ENCODE measurements at regions not wholly inside any gene's neighbourhood (a gene's known extent, or its start where the extent isn't known, plus 50 kb on each side); places are given as distances from the start of the nearest gene placed in this dataset.
"Not testable (repeated sequence)": the region's sequence is repeated elsewhere in the genome, so short reads cannot be mapped to it uniquely, and the experiment has no call there.

DNA sequence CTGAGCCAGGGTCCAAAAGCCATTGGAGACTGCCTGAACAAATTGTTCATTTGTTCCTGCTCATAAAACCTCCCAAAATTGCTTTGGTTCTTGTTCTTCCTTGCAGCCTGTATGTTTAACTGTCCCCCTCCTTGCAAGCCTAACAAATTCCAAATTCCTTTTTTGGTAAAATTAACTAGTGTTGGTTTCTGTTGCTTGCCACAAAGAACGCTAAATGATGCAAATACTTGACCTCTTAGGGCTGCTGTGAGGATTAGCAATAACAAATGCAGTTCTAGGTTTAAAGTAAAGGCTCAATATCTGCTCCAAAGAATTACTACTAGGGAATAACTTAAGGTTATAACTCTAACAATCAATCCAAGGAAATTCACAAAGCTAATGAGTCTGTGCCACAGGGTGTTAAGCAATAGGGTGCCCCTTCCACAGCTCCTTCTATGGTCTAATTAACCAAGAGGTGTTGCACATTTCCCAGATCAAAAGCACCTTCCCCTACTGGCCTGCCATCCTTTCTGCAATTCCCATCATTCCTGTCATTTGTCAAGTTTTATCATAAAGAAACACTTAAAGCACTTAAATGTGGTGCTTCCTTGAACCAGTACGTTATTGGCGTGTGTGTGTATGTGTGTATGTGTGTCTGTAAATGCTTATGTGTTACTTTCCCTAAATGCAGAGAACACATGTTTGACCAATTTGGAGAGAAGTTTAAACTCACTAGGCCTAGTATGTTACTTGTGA is 110.2 kb downstream of the RAP2A start:
- H3K27me3 ChIP-seq = no peaks in the 10 kb centered on the region

DNA sequence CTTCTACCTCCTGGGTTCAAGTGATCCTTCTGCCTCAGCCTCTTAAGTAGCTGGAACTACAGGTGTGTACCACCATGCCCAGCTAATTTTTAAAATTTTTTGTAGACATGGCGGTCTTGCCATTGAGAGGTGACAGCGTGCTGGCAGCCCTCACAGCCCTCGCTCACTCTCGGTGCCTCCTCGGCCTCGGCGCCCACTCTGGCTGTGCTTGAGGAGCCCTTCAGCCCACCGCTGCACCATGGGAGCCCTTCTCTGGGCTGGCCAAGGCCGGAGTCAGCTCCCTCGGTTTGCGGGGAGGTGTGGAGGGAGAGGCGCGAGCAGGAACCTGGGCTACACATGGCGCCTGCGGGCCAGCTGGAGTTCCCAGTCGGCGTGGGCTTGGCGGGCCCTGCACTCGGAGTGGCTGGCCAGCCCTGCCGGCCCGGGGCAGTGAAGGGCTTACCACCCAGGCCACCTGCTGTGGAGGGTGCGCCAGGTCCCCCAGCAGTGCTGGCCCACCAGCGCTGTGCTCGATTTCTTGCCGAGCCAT is 111.1 kb downstream of the RAP2A start:
- H3K27me3 ChIP-seq; H3K27ac ChIP-seq; intact Hi-C loops (cut with DNase I); ATAC-seq; H3K9me3 ChIP-seq; H3K36me3 ChIP-seq; H3K4me3 ChIP-seq; DNase-seq: not testable (repeated sequence)
- peaks cover 0 to 42% (median 20%) of the 10 kb centered on the region in 9 donors for H3K4me1 ChIP-seq
- WGBS, 2 donors = 93% methylated on average over 25 of the region's 25 CpGs

More for the DNA sequence above, 110.2 kb downstream of the RAP2A start:
- TF ChIP-seq, protein P1, sequence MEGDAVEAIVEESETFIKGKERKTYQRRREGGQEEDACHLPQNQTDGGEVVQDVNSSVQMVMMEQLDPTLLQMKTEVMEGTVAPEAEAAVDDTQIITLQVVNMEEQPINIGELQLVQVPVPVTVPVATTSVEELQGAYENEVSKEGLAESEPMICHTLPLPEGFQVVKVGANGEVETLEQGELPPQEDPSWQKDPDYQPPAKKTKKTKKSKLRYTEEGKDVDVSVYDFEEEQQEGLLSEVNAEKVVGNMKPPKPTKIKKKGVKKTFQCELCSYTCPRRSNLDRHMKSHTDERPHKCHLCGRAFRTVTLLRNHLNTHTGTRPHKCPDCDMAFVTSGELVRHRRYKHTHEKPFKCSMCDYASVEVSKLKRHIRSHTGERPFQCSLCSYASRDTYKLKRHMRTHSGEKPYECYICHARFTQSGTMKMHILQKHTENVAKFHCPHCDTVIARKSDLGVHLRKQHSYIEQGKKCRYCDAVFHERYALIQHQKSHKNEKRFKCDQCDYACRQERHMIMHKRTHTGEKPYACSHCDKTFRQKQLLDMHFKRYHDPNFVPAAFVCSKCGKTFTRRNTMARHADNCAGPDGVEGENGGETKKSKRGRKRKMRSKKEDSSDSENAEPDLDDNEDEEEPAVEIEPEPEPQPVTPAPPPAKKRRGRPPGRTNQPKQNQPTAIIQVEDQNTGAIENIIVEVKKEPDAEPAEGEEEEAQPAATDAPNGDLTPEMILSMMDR (IDR thresholded peaks at IDR 0.05) = no peak
- WGBS, 2 donors = 85 to 89% methylated on average over 3 of the region's 3 CpGs
- Histone ChIP-seq H3K27ac (no peak overlapping the region), H3K4me3 (no peak overlapping the region), H3K36me3 (no peaks in the 10 kb centered on the region), H3K4me1 (peaks cover 0 to 47% (median 26%) of the 10 kb centered on the region in 9 donors), H3K9me3 (no peaks in the 10 kb centered on the region)
- no peak for ATAC-seq
- intact Hi-C loops (cut with DNase I) = no loop called here
- no peak for DNase-seq

DNA sequence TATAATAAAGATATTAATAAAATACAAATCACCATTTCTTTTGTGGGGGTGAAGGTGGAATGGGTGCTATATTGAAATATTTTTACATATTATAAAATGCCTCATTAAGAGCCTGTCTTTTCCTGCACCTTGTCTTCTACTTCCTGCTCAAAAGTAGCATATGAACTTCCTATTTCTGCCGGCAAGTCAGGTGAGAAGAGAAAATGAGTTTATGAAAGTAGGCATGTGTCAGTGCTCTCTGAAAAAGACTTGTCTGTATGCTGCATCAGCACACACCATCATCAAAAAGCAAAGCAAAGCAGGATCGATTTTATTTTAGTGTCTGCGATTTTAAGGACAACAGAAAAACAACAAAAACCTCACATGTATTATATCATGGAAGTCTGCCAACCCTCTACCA is 114.2 kb downstream of the RAP2A start:
- DNase-seq = no peak
- ATAC-seq = no peak
- H3K4me3 ChIP-seq = no peak overlapping the region
- no peaks in the 10 kb centered on the region for H3K27me3 ChIP-seq
- 39 to 44% methylated on average over 3 of the region's 3 CpGs for WGBS, 2 donors
- no peaks in the 10 kb centered on the region for H3K36me3 ChIP-seq
- H3K9me3 ChIP-seq = no peaks in the 10 kb centered on the region
- intact Hi-C loops (cut with DNase I) = no loop called here
- peaks cover 0 to 11% (median under 1%) of the 10 kb centered on the region in 9 donors for H3K4me1 ChIP-seq
- no peak overlapping the region for H3K27ac ChIP-seq
- TF ChIP-seq, protein P1 (IDR thresholded peaks at IDR 0.05) = no peak

DNA sequence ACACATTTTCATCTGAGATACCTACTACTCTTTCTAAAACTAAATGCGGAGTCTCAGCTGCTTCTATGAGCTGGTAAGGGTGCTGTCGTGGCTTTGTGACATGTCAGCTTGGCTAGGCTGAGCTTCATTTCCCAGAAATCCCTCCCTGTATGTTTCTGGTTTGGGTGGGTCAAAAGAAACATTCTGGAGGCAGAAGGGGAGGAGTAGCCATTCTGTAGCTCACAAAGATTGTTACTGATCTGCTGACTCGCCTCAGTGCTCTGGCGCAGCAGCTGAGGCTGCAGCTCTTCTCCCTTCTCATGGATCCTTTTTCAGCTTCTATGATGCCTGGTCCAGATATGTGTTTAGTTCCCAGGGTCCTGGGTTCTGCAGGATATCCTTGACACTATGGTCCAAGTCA is 114.7 kb downstream of the RAP2A start:
- 63 to 67% methylated on average over 4 of the region's 4 CpGs for WGBS, 2 donors
- Histone ChIP-seq H3K9me3 (no peaks in the 10 kb centered on the region), H3K27me3 (no peaks in the 10 kb centered on the region), H3K36me3 (no peaks in the 10 kb centered on the region), H3K4me1 (peaks cover 0 to 11% (median 0%) of the 10 kb centered on the region in 9 donors), H3K27ac (no peak overlapping the region), H3K4me3 (no peak overlapping the region)
- TF ChIP-seq, protein P1 (IDR thresholded peaks at IDR 0.05) = no peak
- intact Hi-C loops (cut with DNase I) = no loop called here
- no peak for ATAC-seq
- no peak for DNase-seq

DNA sequence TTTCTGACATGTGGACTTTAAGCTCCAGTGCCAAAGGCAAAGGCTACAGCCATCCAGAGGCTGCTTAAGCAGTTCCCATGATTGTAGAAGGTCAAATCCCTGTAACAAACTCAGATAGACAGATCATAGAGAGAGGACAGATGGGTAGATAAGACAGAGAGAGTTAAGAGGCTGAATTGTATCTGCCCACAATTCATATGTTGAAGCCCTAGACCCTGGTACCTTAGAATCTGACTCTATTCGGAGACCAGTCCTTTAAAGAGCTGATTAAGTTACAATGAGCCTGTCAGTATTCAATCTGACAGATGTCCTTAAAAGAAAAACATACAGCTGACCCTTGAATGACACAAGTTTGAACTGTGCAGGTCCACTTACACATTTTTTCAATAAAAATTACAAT is 115.2 kb downstream of the RAP2A start:
- DNase-seq (no peak), ATAC-seq (no peak)
- no peak overlapping the region for H3K4me3 ChIP-seq
- peaks cover 0 to 11% (median 0%) of the 10 kb centered on the region in 9 donors for H3K4me1 ChIP-seq
- no peaks in the 10 kb centered on the region for H3K27me3 ChIP-seq
- H3K9me3 ChIP-seq = no peaks in the 10 kb centered on the region
- intact Hi-C loops (cut with DNase I) = no loop called here
- WGBS, 2 donors = 56 to 57% methylated on average over 1 of the region's 1 CpG
- H3K27ac ChIP-seq = no peak overlapping the region
- TF ChIP-seq, protein P1 (IDR thresholded peaks at IDR 0.05) = no peak
- H3K36me3 ChIP-seq = no peaks in the 10 kb centered on the region
